ENCODE measurements at regions not wholly inside any gene's neighbourhood (a gene's known extent, or its start where the extent isn't known, plus 50 kb on each side); places are given as distances from the start of the nearest gene placed in this dataset.

DNA sequence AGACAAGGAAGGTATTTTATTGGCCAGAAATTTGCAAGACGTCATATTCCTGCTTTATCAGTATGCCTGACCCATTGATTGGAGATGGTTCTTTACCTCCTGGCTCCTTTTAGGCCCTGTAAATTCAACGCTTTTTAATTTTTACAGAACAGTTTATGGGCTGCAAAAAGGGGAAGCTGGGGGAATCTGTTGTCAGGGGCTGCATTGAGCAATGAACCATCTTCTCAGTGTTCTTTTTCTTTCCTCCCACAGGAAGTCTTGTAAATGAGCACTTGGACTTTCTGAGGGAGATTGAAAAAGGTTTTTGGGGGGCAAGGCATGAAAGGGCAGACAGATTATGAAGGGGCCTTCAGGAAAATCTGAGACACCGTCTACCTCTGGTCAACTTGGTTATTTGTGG, 503.6 kb upstream of the TNP1 start:
- TF ChIP-seq, protein P1, sequence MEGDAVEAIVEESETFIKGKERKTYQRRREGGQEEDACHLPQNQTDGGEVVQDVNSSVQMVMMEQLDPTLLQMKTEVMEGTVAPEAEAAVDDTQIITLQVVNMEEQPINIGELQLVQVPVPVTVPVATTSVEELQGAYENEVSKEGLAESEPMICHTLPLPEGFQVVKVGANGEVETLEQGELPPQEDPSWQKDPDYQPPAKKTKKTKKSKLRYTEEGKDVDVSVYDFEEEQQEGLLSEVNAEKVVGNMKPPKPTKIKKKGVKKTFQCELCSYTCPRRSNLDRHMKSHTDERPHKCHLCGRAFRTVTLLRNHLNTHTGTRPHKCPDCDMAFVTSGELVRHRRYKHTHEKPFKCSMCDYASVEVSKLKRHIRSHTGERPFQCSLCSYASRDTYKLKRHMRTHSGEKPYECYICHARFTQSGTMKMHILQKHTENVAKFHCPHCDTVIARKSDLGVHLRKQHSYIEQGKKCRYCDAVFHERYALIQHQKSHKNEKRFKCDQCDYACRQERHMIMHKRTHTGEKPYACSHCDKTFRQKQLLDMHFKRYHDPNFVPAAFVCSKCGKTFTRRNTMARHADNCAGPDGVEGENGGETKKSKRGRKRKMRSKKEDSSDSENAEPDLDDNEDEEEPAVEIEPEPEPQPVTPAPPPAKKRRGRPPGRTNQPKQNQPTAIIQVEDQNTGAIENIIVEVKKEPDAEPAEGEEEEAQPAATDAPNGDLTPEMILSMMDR (IDR thresholded peaks at IDR 0.05) = no peak
- no peak for TF ChIP-seq POLR2AphosphoS5 (IDR thresholded peaks at IDR 0.05)
- TF ChIP-seq POLR2A (IDR thresholded peaks at IDR 0.05) = no peak
- Histone ChIP-seq H3K4me3 (no peak overlapping the region), H3K27ac (no peak overlapping the region), H3K9me3 (no peaks in the 10 kb centered on the region), H3K27me3 (no peaks in the 10 kb centered on the region), H3K36me3 (no peaks in the 10 kb centered on the region), H3K4me1 (peaks cover 0 to 4% of the 10 kb centered on the region in 2 donors)
- no peak for DNase-seq (ENCODE audit: low spot score in 2 of 2)
- intact Hi-C loops (cut with DNase I; ENCODE audit: low total_unique reads) = no loop called here

DNA sequence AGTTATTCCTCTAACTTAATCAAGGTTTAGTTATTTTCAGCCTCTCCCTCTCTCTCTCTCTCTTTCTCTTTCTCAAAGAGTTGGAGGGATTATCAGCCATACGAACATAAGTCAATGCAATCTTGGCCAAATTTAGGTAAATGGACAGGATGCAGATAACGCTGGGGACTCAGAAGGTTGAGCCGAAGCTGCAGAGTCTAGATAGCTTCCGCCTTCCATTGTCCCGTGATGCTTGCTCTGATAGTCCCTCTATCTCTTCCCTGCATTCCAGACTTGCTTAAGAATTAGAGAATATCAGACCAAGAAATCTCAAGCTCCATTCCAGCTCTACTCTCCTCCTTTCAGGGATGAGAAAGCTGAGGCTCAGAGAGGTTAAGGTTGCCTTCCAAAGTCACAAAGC, 502.8 kb upstream of the TNP1 start:
- TF ChIP-seq, protein P1 (IDR thresholded peaks at IDR 0.05) = no peak
- Histone ChIP-seq H3K27ac (no peak overlapping the region), H3K4me3 (no peak overlapping the region), H3K36me3 (no peaks in the 10 kb centered on the region), H3K4me1 (peaks cover 0 to 4% of the 10 kb centered on the region in 2 donors), H3K27me3 (no peaks in the 10 kb centered on the region), H3K9me3 (no peaks in the 10 kb centered on the region)
- intact Hi-C loops (cut with DNase I; ENCODE audit: low total_unique reads) = no loop called here
- DNase-seq (ENCODE audit: low spot score in 2 of 2) = no peak

DNA sequence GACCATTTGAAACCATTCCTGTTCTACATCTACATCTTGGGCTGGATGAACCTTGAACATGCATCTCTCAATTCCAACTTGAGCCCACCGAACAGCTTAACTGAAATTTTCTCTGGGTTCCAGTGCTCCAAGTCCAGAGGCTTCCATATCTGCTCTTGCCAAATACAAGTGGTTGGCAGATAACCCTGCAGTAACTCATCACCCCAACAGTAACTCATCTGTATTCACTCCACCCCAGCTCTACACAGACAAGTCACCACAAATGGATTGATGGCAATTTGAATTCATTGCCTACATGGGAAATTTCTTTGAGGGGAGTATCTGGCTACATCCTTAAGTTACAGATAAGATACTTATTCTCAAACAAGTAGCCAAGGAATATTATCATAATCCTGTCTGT, 502.4 kb upstream of the TNP1 start:
- Histone ChIP-seq H3K27me3 (no peaks in the 10 kb centered on the region), H3K4me1 (peaks cover 0 to 4% of the 10 kb centered on the region in 2 donors), H3K9me3 (no peaks in the 10 kb centered on the region), H3K4me3 (no peak overlapping the region), H3K36me3 (no peaks in the 10 kb centered on the region), H3K27ac (peak overlapping the region; percentile 37 to 48)
- intact Hi-C loops (cut with DNase I; ENCODE audit: low total_unique reads) = no loop called here
- no peak for DNase-seq (ENCODE audit: low spot score in 2 of 2)
- TF ChIP-seq POLR2AphosphoS5 (IDR thresholded peaks at IDR 0.05) (no peak), POLR2A (IDR thresholded peaks at IDR 0.05) (no peak)
- TF ChIP-seq, protein P1 (IDR thresholded peaks at IDR 0.05) = no peak

DNA sequence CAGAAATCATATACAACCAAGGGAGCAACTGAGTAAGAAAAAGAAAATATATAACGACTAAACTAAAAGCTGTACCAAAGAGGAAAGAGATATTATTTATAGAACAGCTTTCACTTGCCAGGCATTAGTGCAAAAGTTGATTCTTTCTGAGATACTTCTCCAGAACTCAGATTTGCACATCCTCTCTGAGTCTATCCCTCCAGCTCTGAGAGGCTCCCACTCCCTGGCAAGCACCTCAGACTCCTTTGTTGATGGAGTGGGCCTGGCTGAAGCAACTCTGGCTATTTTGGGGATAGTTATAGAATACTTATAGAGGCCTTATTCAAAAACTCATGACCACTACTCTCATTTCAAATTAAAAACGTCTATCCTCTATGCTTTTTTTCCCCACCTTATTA, 501.6 kb upstream of the TNP1 start:
- H3K36me3 ChIP-seq = no peaks in the 10 kb centered on the region

DNA sequence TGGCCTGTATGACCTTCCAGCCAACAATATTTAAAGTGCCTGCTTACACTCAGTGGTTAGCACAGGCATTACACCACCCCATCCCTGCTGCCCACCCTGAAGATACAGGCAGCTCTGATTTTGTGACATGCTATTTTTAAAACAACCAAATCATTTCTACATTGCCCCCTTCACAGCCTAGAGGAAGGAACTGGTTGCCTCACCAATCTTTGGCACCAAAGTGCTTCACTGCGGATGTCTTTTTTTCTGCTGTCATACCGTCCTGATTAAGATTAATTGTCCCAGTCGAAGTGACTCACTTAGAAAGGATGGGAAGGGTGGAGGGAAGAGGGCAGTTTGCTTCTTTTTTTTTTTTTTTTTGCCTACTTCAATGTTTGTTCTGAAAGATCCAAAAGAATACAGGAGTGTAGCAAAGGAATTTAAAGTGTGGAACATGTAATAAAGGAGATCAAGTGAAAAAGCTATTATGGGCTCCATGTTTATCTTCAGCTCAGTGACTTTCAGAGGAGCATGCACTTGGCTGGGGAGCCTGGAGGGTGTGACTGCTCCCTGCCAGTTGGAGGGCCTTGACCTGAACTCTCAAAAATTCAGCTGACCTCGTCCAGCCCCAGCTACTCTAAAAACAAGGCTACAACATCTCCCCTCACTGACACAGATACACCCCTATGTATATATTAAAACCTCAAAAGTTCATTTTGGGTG, 501.1 kb upstream of the TNP1 start:
- Histone ChIP-seq H3K27me3 (no peaks in the 10 kb centered on the region), H3K27ac (peak overlapping the region; percentile 26 to 37), H3K36me3 (no peaks in the 10 kb centered on the region), H3K4me3 (no peak overlapping the region), H3K4me1 (peaks cover 0 to 4% of the 10 kb centered on the region in 2 donors), H3K9me3 (no peaks in the 10 kb centered on the region)
- intact Hi-C loops (cut with DNase I; ENCODE audit: low total_unique reads) = no loop called here
- TF ChIP-seq, protein P1 (IDR thresholded peaks at IDR 0.05) = no peak
- TF ChIP-seq POLR2AphosphoS5 (IDR thresholded peaks at IDR 0.05) (peak in 1 of 3 donors; percentile 91), POLR2A (IDR thresholded peaks at IDR 0.05) (no peak)
- no peak for DNase-seq (ENCODE audit: low spot score in 2 of 2)

More for the DNA sequence above, 501.6 kb upstream of the TNP1 start:
- TF ChIP-seq POLR2AphosphoS5 (IDR thresholded peaks at IDR 0.05) (no peak), POLR2A (IDR thresholded peaks at IDR 0.05) (no peak)
- TF ChIP-seq, protein P1 (IDR thresholded peaks at IDR 0.05) = no peak
- Histone ChIP-seq H3K4me3 (no peak overlapping the region), H3K4me1 (peaks cover 0 to 4% of the 10 kb centered on the region in 2 donors), H3K27me3 (no peaks in the 10 kb centered on the region), H3K9me3 (no peaks in the 10 kb centered on the region), H3K27ac (peak overlapping the region; percentile 37 to 48)
- intact Hi-C loops (cut with DNase I; ENCODE audit: low total_unique reads) = no loop called here
- DNase-seq (ENCODE audit: low spot score in 2 of 2) = no peak
